Fibroblast of pulmonary artery (primary cell): ENCODE measurements at regions not wholly inside any gene's neighbourhood (a gene's known extent, or its start where the extent isn't known, plus 50 kb on each side); places are given as distances from the start of the nearest gene placed in this dataset.

Experiments
- DNase-seq: peaks from one replicate; pipeline ENCODE4 v3.0.0-alpha.2; 2010; ENCODE audit warnings: low read depth
- H3K4me3 ChIP-seq: replicated peaks from 2 replicates; pipeline ENCODE4 v1.5.1; 2011; ENCODE audit warnings: low read depth, mild to moderate bottlenecking, control low read depth, low read length, moderate library complexity
- TF ChIP-seq, protein P1 (sequence below): IDR thresholded peaks from 2 replicates; pipeline ENCODE4 v1.5.1; 2011; ENCODE audit warnings: mild to moderate bottlenecking, control low read depth, low read length, inconsistent platforms; ENCODE audit errors: missing control alignments

DNA sequence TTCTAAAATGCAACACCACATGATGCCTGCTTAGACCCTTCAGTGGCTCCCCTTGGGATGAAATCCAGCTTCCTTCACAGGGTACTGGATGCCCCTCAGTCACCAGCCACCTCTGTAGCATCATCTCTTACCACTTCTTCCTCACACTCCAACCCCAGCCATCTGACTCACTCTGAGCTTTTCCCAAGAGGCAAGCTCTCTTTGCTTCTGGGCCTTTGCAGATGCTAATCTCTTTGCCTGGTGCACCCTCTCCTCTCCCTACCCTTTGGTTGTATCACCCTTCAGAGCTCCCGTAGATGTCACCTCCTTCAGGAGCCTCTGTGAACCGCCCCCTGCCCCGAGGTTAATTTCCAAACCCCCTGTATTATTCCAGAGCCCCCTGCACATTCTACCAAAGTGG is 164.8 kb upstream of the ZC3H12A start:
- no peak for DNase-seq
- no peak overlapping the region for H3K4me3 ChIP-seq
- TF ChIP-seq, protein P1, sequence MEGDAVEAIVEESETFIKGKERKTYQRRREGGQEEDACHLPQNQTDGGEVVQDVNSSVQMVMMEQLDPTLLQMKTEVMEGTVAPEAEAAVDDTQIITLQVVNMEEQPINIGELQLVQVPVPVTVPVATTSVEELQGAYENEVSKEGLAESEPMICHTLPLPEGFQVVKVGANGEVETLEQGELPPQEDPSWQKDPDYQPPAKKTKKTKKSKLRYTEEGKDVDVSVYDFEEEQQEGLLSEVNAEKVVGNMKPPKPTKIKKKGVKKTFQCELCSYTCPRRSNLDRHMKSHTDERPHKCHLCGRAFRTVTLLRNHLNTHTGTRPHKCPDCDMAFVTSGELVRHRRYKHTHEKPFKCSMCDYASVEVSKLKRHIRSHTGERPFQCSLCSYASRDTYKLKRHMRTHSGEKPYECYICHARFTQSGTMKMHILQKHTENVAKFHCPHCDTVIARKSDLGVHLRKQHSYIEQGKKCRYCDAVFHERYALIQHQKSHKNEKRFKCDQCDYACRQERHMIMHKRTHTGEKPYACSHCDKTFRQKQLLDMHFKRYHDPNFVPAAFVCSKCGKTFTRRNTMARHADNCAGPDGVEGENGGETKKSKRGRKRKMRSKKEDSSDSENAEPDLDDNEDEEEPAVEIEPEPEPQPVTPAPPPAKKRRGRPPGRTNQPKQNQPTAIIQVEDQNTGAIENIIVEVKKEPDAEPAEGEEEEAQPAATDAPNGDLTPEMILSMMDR, result no peak

DNA sequence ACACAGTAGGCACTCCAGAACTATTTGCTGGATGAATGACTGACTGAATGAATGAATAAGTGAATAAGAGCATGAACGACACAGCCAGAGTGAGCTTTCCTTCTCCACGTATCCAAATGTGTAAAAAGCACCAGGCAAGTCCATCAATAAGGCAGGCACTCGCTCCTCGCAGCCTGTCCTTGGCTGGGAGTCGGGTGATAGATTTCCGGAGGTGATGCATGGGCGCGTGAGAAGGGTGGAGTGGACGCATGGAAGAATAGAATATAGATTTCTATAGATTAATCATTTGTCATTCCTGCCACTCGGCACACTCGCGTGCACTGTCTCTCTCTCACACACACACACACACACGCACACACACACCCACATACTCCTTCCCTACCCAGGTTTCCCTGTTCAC is 164.3 kb upstream of the ZC3H12A start:
- TF ChIP-seq, protein P1, result no peak
- DNase-seq, result no peak
- H3K4me3 ChIP-seq, result no peak overlapping the region

DNA sequence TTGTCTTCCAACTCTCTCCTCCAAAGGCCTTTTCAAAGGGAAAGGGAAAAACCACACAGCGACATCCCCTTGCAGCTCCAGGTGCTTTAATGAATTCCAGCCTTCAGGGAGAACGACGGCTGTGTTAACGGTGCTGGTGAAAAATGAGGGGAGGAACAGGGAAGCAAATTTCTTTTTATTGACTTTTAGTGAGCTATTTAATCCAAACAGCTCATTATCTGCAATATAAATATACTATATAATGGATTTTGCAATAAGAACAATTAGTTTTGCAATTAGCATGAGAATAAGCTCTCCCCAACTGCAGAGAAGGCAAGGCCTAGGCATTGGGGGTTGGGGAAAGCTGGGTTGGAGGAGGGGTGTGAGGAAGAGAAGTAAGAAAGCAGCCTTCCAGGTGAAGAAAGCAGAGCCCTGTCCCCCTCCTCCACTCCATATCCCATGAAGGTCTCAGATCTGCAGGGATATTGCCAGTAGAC is 159.0 kb upstream of the ZC3H12A start:
- TF ChIP-seq, protein P1, result no peak
- H3K4me3 ChIP-seq, result no peak overlapping the region
- no peak for DNase-seq

DNA sequence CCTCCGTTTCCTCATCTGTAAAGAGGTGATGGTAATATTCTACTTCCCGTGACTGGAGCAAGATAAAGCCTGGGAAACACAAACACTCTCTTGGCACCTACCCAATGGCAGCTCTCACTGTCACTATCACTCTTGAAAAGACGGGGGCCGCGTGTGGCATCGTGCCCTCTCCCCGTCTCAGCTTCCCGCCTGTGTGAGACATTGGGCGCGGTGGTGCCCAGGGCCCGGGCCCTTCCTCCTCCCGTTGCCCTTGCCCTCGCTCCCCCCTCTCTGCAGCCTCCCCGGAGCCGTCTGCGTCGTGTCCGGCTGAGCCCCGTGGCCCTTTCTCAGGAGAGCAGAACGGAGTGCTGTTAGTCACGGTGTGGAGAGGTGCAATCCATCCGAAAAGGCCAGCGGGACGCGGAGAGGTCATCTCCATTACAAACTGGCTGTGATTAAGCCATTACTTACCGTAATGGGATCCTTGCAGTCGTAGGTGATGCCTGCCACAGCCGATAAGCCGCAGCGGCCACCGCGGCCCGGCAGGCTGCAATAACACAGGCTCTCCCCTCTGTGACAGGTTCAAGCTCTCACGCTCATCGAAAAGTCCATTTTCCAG is 156.4 kb upstream of the ZC3H12A start:
- DNase-seq, result no peak
- H3K4me3 ChIP-seq, result no peak overlapping the region
- TF ChIP-seq, protein P1, result no peak

DNA sequence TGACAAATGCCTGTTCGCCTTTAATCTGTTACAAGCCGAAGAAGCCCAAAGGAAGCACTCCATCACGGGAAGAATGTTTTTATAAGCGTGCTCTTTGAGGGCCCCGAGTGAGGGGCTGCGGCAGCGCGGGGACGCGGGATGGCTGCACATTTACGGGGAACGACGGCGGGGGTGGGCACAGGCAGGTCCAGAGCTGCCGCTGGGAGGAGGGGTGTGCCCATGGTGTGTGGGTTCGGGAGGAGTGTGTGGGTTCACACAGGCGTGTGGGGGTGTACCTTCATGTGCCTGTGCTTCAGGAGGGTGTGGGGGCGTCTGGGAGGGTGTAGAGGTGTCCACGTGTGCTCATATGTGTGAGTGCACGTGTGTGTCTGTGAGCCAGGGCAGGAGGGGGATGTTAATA is 155.9 kb upstream of the ZC3H12A start:
- no peak for DNase-seq
- no peak overlapping the region for H3K4me3 ChIP-seq
- TF ChIP-seq, protein P1, result no peak

DNA sequence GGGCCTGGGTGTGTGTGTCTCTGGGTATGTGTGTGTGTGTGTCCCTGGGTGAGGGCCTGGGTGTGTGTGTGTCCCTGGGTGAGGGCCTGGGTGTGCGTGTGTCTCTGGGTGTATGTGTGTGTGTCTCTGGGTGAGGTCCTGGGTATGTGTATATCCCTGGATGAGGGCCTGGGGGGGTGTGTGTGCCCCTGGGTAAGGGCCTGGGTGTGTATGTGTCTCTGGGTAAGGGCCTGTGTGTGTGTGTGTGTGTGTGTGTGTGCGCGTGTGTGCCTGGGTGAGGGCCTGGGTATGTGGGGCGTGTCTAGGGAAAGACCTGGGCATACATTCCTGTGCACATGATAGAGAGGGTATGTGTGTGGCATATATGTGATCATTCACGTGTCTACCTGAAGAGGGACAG is 155.1 kb upstream of the ZC3H12A start:
- TF ChIP-seq, protein P1, result no peak
- no peak overlapping the region for H3K4me3 ChIP-seq
- no peak for DNase-seq

DNA sequence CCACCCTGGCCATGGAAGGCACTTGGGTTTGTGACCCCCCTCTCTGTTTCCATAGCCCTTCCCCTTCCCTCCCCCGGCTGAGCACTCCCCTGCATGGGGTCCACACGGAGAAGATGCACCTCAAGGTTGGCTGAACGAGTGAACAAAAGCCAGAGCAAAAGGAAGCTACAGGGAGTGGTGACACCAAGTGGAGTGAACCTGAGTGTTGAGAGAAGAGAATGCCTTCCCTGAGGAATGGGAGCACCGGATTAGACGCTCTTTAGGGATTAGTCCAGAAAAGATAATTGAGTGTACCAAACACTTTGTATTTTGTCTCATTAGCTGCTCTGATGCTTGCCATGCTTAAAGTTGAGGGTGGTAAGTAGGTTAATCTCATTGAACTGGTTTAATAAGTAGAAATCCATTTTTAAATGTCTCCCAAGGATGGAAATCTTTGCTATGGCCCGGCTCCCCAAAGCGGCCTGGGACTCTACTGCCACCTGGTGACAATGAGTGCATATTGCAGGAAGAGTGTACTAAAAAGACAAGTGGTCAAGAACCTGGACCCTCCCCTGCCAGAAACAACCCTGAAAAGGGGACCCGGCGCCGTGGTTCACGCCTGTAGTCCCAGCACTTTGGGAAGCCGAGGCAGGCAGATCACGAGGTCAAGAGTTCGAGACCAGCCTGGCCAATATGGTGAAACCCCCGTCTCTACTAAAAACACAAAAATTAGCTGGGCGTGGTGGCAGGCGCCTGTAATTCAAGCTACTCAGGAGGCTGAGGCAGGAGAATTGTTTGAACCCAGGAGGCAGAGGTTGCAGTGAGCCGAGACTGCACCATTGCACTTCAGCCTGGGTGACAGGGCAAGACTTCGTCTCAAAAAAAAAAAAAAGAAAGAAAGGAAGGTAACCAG is 150.6 kb upstream of the ZC3H12A start:
- peak; percentile 25 for DNase-seq

More for the DNA sequence above, 150.6 kb upstream of the ZC3H12A start:
- TF ChIP-seq, protein P1, result peak; percentile 63
- H3K4me3 ChIP-seq, result no peak overlapping the region
